HG02840 (cell line): ENCODE measurements at regions not wholly inside any gene's neighbourhood (a gene's known extent, or its start where the extent isn't known, plus 50 kb on each side); places are given as distances from the start of the nearest gene placed in this dataset.

Experiments used
- ATAC-seq: cut with Tn5 transposase; IDR thresholded peaks from one replicate; pipeline ENCODE4 v1.9.1; 2021; ENCODE audit warnings: mild to moderate bottlenecking, moderate library complexity, moderate number of reproducible peaks; ENCODE audit not compliant: unreplicated experiment, low FRiP score

DNA sequence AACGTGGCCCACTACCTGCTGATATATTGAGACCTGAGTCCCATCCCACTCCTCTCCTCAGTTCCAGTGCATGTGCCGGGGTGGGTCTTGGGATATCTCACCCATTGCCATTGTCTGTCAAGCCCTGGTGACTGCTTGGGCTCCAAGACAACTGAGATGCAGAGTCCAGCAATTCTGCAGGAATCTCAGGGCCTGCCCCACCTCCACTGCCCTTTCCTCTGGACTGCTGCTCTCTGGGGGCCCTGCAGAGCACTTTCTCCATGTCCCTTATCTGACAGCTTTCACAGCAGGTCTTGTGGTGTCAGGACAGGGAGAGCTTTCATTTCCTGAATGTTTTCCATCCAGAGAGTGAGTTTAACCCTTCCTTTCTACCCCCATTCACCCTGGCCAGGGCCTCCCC lies 152.9 kb downstream of the ARL4C start:
- no peak for ATAC-seq

DNA sequence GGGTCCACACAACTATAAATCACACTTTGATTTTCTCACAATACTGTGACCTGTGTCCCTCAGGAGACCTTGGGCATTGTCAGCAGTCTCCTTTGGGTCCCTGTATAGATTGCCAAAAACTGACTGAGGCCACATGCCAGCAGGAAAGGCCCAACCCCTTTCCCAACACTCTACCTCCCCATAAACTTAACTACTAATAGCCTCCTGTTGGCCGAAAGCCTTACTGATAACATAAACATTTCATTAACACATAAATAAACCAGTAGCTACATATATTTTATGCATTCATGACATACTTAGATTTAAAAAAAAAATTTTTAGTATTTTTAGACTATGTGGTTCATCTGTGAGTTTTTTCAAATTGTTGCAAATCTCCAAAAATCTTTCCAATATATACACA lies 153.5 kb downstream of the ARL4C start:
- ATAC-seq, result no peak

- no peak for ATAC-seq
Observed at GRCh38 chr2:234341306-234341985, 155.4 kb downstream of the ARL4C start.

DNA sequence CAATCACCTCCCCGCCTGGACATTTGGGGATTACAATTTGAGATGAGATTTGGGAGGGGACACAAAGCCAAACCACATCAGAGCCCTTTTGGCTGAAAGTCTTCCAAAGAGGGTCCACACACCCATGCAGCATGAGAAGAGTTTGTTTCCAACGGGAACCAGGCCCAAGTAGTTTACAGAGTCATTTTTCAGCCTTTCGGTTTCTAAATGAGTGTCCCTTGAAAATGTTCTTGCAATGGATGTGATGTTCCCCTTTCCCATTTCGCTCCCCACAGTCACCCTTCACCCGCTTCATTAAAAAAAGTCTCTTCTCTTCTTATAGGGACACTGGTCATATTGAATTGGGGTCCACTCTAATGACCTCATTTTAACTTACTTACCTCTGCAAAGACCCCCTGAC lies 157.4 kb downstream of the ARL4C start:
- ATAC-seq, result no peak

GRCh38 chr2:234339011-234339410 lies 157.9 kb downstream of the ARL4C start:
- no peak for ATAC-seq

- ATAC-seq, result no peak
Observed at GRCh38 chr2:234335661-234336228, 161.1 kb downstream of the ARL4C start.

- ATAC-seq, result no peak
Observed at GRCh38 chr2:234334756-234335155, 162.1 kb downstream of the ARL4C start.

DNA sequence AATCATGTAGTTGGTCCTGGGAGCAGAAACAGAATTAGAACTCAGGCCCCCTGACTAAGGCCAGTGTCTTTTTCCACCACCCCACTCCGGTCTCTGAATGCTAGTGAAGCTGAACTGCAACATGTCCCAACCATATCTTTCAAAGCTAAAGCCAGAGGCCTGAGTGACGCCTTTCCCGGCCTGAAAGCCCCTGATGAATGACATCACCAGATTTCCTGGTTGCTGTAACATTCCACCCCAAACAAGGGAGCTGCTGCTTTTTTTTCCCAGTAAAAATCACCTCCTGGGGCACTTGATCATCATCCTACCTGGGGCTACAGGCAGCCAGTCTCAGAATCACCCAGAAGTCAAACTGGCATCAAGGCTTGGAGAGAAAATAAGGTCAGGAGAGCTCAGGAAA lies 162.7 kb downstream of the ARL4C start:
- ATAC-seq, result no peak

DNA sequence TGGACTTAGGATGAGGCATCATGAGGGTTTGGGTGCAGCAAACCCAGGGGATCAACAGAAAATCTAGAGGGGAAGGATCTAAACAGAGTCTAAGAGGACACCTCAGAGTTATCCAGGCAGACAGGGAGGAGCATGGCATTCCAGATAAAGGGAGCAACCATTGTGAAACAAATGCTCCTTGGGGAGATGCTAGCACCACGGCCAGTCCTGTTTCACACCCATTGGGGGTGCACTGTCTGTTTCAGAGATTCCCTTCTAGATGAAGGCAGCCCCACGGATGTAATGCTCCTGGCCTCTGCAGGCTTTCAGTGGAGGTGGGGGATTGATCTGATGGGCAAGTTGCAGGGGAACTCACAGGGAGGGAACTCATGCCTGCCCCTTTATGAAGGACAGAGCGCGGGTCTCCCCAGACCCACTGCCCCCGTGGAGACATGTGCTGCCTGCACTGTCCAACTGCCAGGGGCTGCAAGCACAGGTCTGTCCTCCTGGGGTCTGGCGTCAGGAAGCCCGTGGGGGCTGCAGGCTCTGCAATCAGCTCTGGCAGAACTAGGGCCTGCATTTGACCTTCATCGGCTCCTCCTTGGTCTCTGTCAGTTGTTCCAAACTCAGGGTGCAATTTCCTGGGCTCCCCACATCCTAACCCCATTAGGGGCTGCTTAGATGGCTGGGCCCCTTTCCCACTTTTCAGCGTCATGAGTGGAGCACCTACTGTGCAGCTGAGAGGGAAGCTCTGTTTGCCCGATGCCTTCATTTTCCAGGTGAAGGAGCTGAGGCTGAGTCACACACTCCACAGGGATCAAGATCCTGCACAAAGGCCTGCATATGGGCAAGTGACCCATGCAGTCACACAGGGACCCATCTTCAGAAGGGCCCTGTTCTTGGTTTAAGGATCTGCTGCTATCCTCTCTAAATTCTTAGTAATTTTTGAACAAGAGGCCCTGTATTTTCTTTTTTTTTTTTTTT lies 163.4 kb downstream of the ARL4C start:
- ATAC-seq, result no peak

DNA sequence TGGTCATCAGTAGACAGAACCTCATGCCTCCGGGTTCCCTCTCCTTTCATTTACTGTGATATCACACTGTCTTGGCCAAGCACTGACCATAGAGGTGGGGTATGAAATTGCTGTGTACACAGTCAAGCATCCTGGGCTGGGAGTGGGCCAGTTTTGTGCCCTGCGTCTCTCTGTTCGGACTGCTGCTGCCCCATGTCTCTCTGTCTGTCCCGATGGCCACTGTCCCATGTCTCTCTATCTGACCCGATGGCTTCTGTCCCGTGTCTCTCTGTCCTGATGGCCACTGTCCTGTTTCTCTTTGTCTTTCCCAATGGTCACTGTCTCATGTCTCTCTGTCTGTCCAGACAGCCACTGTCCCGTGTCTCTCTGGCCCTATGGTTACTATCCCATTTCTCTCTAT lies 164.9 kb downstream of the ARL4C start:
- no peak for ATAC-seq

- no peak for ATAC-seq
Observed at GRCh38 chr2:234331566-234331965, 165.3 kb downstream of the ARL4C start.

- ATAC-seq, result no peak
Observed at GRCh38 chr2:234330902-234331301, 166.0 kb downstream of the ARL4C start.

GRCh38 chr2:234329202-234329960 lies 167.5 kb downstream of the ARL4C start:
- no peak for ATAC-seq

- no peak for ATAC-seq
Observed at GRCh38 chr2:234328444-234328990, 168.4 kb downstream of the ARL4C start.

DNA sequence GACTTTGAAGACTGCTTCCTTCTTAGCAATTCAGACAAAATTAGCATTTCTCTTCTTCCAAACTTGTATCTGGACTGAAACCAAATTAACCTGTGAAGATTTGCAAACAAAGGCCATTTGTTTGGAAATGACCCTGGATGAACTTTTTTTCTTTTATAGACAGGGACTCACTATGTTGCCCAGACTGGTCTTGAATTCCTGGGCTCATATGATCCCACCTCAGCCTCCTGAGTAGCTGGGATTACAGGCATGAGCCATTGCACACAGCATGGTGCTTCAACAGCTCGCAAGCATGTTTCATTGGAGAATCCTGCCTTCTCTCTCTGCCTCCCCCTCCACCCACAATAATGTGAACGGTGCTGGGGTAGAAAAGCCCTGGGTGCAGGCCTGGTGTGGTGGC lies 170.2 kb downstream of the ARL4C start:
- no peak for ATAC-seq

DNA sequence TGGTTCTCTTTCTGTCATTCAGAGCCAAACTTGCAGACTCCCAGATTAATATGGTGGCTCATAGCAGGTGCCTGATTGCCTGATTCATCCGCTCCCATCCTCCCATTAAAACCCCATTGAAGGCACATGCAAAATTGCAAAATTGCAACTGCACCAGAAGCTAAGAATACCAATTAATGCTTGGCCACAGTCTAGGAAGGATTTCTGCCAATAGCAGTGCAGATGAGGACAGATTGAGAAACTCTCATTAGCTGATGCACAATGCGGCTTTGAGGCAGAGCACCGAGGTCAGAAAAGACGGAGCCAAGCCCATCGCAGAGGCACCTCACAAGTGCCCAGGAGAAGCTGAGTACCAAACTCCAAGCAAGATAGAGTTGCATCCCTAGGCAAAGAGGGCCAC lies 172.8 kb downstream of the ARL4C start:
- no peak for ATAC-seq

GRCh38 chr2:234322766-234323465 lies 174.0 kb downstream of the ARL4C start:
- no peak for ATAC-seq

- no peak for ATAC-seq
Observed at GRCh38 chr2:234320066-234320465, 176.8 kb downstream of the ARL4C start.

DNA sequence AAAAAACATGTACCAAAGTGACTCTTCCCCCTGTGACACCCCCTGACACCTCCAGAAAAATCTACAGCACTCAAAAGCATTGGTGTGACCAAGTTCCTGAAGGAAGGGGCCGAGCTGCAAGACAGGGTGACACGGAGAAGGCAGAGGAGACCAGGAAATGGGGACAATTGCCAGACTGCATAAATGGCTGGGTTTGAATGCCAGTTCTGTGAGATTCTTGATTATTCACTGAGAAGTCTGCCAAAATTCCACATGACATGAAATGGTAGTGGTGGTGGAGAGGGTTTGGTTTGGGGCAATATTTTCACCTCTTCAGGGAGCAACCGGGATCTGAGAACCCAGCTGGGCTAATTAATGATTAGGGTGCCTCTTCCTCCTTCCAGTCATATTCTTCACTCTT lies 178.5 kb downstream of the ARL4C start:
- no peak for ATAC-seq

- no peak for ATAC-seq
Observed at GRCh38 chr2:234313558-234313957, 183.3 kb downstream of the ARL4C start.
